NCI-H2029 treated with DMSO at 0.1 percent for 48 hours (cell line): ENCODE measurements at regions not wholly inside any gene's neighbourhood (a gene's known extent, or its start where the extent isn't known, plus 50 kb on each side); places are given as distances from the start of the nearest gene placed in this dataset.

Experiments used
- DNase-seq: peaks from one replicate; lab custom pipeline; 2025; lab: John Stamatoyannopoulos, UW

GRCh38 chr1:88378560-88378959, 305.5 kb upstream of the PKN2 start:
- DNase-seq = no peak

GRCh38 chr1:88394958-88395357, 289.1 kb upstream of the PKN2 start:
- DNase-seq = no peak

GRCh38 chr1:88398338-88398737, 285.7 kb upstream of the PKN2 start:
- DNase-seq = no peak

GRCh38 chr1:88399690-88400089, 284.4 kb upstream of the PKN2 start:
- DNase-seq = no peak

GRCh38 chr1:88401313-88401712, 282.8 kb upstream of the PKN2 start:
- DNase-seq = no peak

GRCh38 chr1:88404582-88404981, 279.5 kb upstream of the PKN2 start:
- no peak for DNase-seq

- DNase-seq = no peak
Observed at GRCh38 chr1:88407248-88407647, 276.8 kb upstream of the PKN2 start.

- DNase-seq = no peak
Observed at GRCh38 chr1:88421997-88422396, 262.1 kb upstream of the PKN2 start.

GRCh38 chr1:88433556-88433955, 250.5 kb upstream of the PKN2 start:
- no peak for DNase-seq

GRCh38 chr1:88434836-88435235, 249.2 kb upstream of the PKN2 start:
- DNase-seq = no peak

GRCh38 chr1:88441022-88441421, 243.1 kb upstream of the PKN2 start:
- no peak for DNase-seq

- DNase-seq = no peak
Observed at GRCh38 chr1:88451856-88452255, 232.2 kb upstream of the PKN2 start.

GRCh38 chr1:88453295-88453694, 230.8 kb upstream of the PKN2 start:
- DNase-seq = no peak

GRCh38 chr1:88454781-88455180, 229.3 kb upstream of the PKN2 start:
- no peak for DNase-seq

- no peak for DNase-seq
Observed at GRCh38 chr1:88455621-88456256, 228.3 kb upstream of the PKN2 start.

GRCh38 chr1:88457197-88457596, 226.9 kb upstream of the PKN2 start:
- no peak for DNase-seq

GRCh38 chr1:88461007-88461406, 223.1 kb upstream of the PKN2 start:
- no peak for DNase-seq

GRCh38 chr1:88462096-88462487, 222.0 kb upstream of the PKN2 start:
- no peak for DNase-seq

GRCh38 chr1:88462488-88463261, 221.4 kb upstream of the PKN2 start:
- no peak for DNase-seq

GRCh38 chr1:88463401-88463985, 220.6 kb upstream of the PKN2 start:
- no peak for DNase-seq

GRCh38 chr1:88466011-88466410, 218.1 kb upstream of the PKN2 start:
- DNase-seq = no peak

GRCh38 chr1:88466899-88467580, 217.0 kb upstream of the PKN2 start:
- no peak for DNase-seq

- DNase-seq = no peak
Observed at GRCh38 chr1:88472298-88472697, 211.8 kb upstream of the PKN2 start.
